ENCODE measurements at regions not wholly inside any gene's neighbourhood (a gene's known extent, or its start where the extent isn't known, plus 50 kb on each side); places are given as distances from the start of the nearest gene placed in this dataset.
A peak's percentile ranks its signal among the peaks of the same experiment; 100 is the strongest.
"Not testable (repeated sequence)": the region's sequence is repeated elsewhere in the genome, so short reads cannot be mapped to it uniquely, and the experiment has no call there.

DNA sequence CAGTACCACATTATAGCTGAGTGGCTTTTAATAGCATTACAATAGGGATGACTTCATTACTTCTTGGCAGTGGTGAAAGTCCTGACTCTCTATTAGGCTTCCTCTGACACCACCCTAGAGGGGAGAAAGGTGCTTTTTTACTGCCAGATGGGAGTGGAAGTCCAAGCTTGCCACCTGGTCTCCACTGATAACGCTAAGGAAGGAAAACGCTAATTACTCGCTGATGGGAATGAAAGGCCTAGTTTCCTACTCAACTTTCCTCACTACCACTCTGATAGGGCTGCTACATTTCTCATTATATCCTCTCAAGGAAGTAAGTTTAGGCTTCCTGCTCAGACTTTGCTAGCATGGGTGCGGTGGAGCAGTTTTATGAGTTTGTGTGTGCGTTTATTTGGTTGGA is 62.3 kb upstream of the PAGE3 start:
- ChIA-PET CTCF (no interaction called here), POLR2A (no interaction called here)
- no peak for DNase-seq
- Mint-ChIP-seq H3K4me1 (no peaks in the 10 kb centered on the region), H3K27me3 (no peaks in the 10 kb centered on the region), H3K9me3 (no peaks in the 10 kb centered on the region), H3K4me3 (no peak overlapping the region), H3K36me3 (ENCODE audit: low read depth) (no peaks in the 10 kb centered on the region), H3K27ac (no peak overlapping the region)

DNA sequence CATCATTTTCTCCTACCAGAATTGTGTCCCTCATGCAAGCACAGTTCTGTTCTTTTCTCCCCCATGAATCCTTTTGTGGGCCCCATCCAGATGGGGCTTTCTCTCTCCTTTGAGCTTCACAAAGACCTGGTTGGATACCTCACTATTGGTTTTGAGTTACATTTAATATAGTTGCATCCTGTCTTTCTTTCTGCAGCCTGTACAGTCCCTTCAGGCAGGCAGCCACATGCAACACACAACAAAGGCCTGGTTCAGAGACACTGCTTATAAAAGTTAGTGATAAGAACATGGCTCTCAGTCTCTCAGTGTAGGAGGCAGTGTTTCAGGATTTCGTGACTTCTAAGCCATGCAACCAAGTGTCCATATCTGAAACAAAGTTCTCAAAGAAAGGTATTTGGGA is 70.6 kb upstream of the PAGE3 start:
- Mint-ChIP-seq H3K9me3 (no peaks in the 10 kb centered on the region), H3K36me3 (ENCODE audit: low read depth) (no peaks in the 10 kb centered on the region), H3K4me3 (no peak overlapping the region), H3K27ac (no peak overlapping the region), H3K27me3 (no peaks in the 10 kb centered on the region), H3K4me1 (no peaks in the 10 kb centered on the region)
- ChIA-PET POLR2A (no interaction called here), CTCF (no interaction called here)
- DNase-seq: no peak

DNA sequence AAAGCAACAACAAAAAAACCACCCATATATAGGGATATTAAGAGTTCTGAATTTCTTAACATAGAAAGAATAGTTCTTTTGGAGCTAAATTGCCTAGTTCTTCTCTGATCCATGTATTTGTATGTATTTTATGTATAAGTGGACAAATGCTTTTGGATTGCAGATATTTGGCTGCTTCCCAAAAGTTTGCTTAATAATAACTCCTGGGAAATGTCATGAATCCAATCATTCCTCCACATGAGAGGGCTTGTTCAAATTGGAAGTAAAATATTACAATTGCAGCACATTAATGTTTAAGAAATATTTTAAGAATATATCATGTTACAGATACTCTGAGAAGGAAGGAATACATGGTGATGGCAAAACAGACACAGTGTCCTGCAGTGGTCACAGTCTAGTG is 71.5 kb upstream of the PAGE3 start:
- Mint-ChIP-seq H3K27me3 (no peaks in the 10 kb centered on the region), H3K27ac (no peak overlapping the region), H3K4me1 (peaks cover 3% of the 10 kb centered on the region), H3K9me3 (no peaks in the 10 kb centered on the region), H3K4me3 (no peak overlapping the region), H3K36me3 (ENCODE audit: low read depth) (no peaks in the 10 kb centered on the region)
- CTCF ChIA-PET: interaction anchor here (0.7 kb wide), 1 partner anchor 62 kb away, joined by 4 read pairs; no protein-coding TSS in a partner anchor
- DNase-seq: no peak
- POLR2A ChIA-PET: no interaction called here

DNA sequence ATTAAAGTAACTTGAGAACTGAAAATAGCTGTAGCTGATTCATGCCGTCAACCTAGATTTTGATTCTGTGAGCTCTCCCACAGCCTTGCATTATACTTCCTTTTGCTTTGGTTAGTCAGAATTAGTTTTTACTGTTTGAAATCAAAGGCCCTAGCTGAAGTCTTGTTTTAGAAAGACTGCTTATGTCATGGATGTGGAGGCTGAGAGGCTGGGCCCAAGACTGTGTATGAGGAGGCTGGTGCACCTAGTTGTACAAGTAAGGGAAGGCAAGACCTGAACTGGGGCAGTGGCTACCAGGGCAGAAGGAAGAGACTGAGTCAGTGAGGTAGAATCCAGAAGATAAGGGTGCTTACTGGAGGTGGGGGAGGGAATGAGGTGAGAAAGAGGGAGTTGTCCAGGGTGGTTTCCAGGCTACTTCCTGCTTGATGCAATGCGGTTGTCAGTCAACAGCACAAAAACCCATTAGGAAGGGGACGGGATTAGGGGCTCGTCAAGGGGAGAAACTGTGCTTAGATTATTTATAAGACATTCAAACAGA is 76.2 kb upstream of the PAGE3 start:
- CTCF ChIA-PET: no interaction called here
- Mint-ChIP-seq H3K4me3 (no peak overlapping the region), H3K27ac (no peak overlapping the region), H3K4me1 (peaks cover 11% of the 10 kb centered on the region), H3K9me3 (no peaks in the 10 kb centered on the region), H3K27me3 (peaks cover 1% of the 10 kb centered on the region), H3K36me3 (ENCODE audit: low read depth) (no peaks in the 10 kb centered on the region)
- POLR2A ChIA-PET: no interaction called here
- DNase-seq: no peak

DNA sequence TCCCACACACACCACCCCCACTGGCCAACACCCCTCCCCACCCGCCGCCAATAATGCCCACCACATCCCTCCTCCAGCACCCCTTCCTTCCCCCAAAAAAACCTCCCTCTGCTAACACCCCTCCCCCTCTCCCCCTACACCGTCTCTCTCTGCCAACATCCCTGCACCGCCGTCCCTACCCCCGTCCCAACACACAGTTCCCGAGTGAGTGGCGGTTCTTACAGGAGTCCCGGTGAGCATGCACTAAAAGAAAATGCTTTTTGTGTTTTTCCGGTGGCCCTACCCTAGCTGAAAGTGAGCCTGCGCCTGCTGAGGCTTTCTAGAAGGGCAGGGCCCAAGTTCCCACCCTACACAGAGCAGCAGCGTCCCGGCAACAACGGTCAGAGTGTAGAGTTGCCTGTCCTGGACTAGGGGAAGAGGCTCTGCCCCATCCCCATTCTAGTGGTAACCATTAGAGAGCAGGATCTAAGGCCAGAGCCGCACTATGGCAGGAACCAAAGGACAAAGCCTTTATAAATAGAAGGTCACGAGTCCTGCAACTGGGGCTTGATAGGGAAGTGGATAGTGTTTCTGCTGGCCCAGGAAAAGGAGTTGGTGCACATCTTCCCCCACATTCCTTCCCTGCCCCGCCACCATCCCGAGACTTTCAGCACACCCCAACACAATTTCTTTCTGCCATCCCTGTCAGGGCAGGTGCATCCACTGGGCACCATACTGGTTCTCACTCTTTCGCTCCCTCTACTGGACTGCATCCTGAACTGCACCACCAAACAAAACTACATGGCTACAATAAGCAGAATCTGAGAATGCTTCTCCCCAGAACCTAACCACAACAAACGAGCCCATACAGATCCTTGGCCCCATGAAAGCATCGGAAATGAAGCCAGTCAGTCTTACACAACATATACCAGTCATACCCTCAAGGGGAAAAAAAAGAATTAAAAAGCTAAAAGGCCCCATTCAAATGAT is 78.1 kb upstream of the PAGE3 start:
- ChIA-PET CTCF (interaction anchor here (0.6 to 1.7 kb wide), 3 partner anchors 11 to 1306 kb away, joined by 3 to 5 read pairs (median 3); no protein-coding TSS in a partner anchor), POLR2A (no interaction called here)
- peak; percentile 42 for DNase-seq
- H3K27ac Mint-ChIP-seq: no peak overlapping the region
- H3K9me3 Mint-ChIP-seq: no peaks in the 10 kb centered on the region
- no peaks in the 10 kb centered on the region for H3K36me3 Mint-ChIP-seq (ENCODE audit: low read depth)
- no peak overlapping the region for H3K4me3 Mint-ChIP-seq
- peaks cover 1% of the 10 kb centered on the region for H3K27me3 Mint-ChIP-seq
- peaks cover 11% of the 10 kb centered on the region for H3K4me1 Mint-ChIP-seq

DNA sequence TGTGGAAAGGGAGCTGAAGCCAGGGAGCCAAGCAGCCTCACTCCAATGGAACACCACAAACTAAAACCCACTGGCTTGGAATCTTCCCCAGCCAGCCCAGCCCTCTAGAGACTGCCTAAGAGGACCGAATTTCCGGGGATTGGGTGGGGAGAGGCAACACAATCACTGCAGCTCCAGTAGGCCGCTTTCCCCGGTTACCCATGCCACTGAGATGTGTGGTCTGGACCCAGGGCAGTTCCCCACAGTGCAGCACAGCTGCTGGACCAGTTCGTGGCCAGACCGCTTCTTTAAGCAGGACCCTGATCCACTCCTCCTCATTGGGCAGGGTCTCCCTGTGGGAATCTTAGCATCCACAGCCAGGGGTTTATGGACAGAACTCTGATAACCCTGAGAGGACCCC is 91.9 kb upstream of the PAGE3 start:
- no peak for DNase-seq
- ChIA-PET POLR2A (no interaction called here), CTCF (no interaction called here)
- Mint-ChIP-seq H3K27ac (no peak overlapping the region), H3K27me3 (no peaks in the 10 kb centered on the region), H3K4me1 (peaks cover 8% of the 10 kb centered on the region), H3K9me3 (peaks cover 2% of the 10 kb centered on the region), H3K36me3 (ENCODE audit: low read depth) (no peaks in the 10 kb centered on the region), H3K4me3 (no peak overlapping the region)

DNA sequence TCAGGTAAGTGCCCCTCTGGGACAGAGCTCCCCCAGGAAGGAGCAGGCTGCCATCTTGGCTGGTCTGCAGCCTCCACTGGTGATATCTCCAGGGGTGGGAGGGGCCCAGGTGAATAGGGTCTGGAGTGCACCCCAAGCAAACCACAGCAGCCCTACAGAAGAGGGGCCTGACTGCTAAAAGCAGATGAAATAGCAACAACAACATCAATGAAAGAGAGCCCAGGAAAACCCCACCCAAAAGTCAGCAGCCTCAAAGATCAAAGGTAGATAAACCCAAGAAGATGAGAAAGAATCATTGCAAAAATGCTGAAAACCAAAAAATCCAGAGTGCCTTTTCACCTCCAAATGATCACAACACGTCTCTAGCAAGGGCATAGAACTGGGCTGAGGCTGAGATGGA is 92.5 kb upstream of the PAGE3 start:
- Mint-ChIP-seq H3K4me1 (peaks cover 8% of the 10 kb centered on the region), H3K27ac (no peak overlapping the region), H3K9me3 (peaks cover 2% of the 10 kb centered on the region), H3K27me3 (no peaks in the 10 kb centered on the region), H3K4me3 (no peak overlapping the region), H3K36me3 (ENCODE audit: low read depth) (no peaks in the 10 kb centered on the region)
- ChIA-PET CTCF (no interaction called here), POLR2A (no interaction called here)
- no peak for DNase-seq

DNA sequence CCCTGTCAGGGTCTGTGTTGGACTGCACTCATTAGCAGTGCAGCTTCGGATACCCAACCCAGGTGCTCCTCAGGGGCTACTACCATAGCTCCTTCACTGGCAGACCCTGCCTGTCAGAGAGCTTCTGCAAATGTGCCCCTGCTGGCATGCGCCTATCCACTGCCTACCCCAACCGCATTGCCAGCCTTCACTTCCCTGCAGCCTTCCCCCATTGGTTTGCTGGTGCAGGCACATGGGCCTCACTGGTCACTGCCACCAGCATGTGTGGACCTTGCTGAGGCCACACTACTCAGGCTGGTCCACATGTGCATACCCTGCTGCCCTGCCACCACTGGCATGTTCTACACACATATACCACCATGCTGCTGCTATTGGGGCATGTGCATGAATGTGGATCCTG is 72.5 kb upstream of the MAGEH1 start:
- Mint-ChIP-seq H3K4me3 (no peak overlapping the region), H3K27ac (no peak overlapping the region), H3K4me1 (no peaks in the 10 kb centered on the region), H3K9me3 (no peaks in the 10 kb centered on the region), H3K27me3 (peaks cover 5% of the 10 kb centered on the region), H3K36me3 (ENCODE audit: low read depth) (no peaks in the 10 kb centered on the region)
- ChIA-PET POLR2A (no interaction called here), CTCF (no interaction called here)
- no peak for DNase-seq

DNA sequence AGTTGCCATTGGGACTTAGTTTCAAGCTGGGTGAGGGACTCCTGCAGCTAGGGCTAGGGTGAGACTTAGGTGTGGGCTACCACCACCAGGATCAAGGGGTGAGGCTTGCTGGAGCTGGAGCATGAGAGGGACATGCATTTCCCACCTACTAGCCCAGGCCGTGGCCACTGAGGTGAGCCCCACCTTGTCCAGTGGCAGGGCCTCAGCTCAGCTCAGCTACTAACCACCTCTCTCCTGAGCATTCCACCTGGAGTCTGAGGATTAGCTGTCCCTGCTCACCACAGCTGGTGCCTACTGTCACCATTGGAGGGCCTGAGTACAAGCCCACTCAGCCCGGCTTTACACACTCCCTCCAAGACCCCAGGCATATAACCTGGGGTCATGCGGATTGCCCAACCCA is 62.6 kb upstream of the MAGEH1 start:
- Mint-ChIP-seq H3K27me3 (no peaks in the 10 kb centered on the region), H3K36me3 (ENCODE audit: low read depth) (no peaks in the 10 kb centered on the region), H3K4me3 (no peak overlapping the region), H3K9me3 (peaks cover 5% of the 10 kb centered on the region), H3K4me1 (no peaks in the 10 kb centered on the region), H3K27ac (no peak overlapping the region)
- no peak for DNase-seq
- POLR2A ChIA-PET: no interaction called here
- CTCF ChIA-PET: no interaction called here

DNA sequence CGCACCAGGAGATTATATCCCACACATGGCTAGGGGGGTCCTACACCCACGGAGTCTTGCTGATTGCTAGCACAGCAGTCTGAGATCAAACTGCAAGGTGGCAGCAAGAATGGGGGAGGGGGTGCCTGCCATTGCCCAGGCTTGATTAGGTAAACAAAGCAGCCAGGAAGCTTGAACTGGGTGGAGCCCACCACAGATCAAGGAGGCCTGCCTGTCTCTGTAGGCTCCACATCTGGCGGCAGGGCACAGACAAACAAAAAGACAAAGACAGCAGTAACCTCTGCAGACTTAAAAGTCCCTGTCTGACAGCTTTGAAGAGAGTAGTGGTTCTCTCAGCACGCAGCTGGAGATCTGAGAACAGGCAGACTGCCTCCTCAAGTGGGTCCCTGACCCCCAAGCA is 55.1 kb upstream of the MAGEH1 start:
- POLR2A ChIA-PET; H3K9me3 Mint-ChIP-seq; H3K27ac Mint-ChIP-seq; H3K4me1 Mint-ChIP-seq; H3K36me3 Mint-ChIP-seq (ENCODE audit: low read depth); H3K27me3 Mint-ChIP-seq; H3K4me3 Mint-ChIP-seq; CTCF ChIA-PET; DNase-seq: not testable (repeated sequence)

Data from activated CD4-positive, alpha-beta memory T cell treated with anti-CD3 and anti-CD28 coated beads, Interleukin-2, amount 10 ng/mL, durations not matched to agents 7 days and 5 days (primary cell).